GM12865 (cell line): ENCODE measurements at regions not wholly inside any gene's neighbourhood (a gene's known extent, or its start where the extent isn't known, plus 50 kb on each side); places are given as distances from the start of the nearest gene placed in this dataset.

Experiments
- DNase-seq: peaks from one replicate; pipeline ENCODE4 v3.0.0; 2010; ENCODE audit warnings: low read depth
- H3K4me3 ChIP-seq: 2 replicates; pipeline ENCODE4 v1.5.1; 2011; ENCODE audit warnings: mild to moderate bottlenecking, low read depth, low read length, control low read depth
- TF ChIP-seq, protein P1 (sequence below): IDR thresholded peaks from 2 replicates; pipeline ENCODE4 v1.5.1; 2011; ENCODE audit warnings: low read length, control low read depth, low read depth, inconsistent platforms; ENCODE audit not compliant: insufficient read depth; ENCODE audit errors: missing control alignments

DNA sequence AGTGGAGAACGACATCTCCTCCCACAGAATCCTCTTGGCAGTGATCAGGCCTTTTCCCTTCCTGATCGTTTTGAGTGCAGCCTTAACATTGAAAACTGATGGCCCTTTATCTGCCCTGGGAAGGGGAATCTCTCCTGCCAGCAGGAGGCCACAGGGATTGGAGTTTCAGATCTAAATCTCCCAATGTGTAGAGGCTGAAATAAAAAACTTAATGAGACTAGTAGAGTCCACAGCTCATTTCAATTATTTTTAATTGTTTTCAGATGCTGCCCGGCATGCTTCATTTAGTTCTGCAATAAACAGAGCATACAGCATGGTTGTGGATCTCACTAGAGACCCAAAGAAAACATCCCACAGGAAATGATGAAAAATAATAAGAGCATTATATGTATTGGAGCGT lies 662.2 kb upstream of the HS3ST5 start:
- no peak for DNase-seq
- no peak overlapping the region for H3K4me3 ChIP-seq
- TF ChIP-seq, protein P1, sequence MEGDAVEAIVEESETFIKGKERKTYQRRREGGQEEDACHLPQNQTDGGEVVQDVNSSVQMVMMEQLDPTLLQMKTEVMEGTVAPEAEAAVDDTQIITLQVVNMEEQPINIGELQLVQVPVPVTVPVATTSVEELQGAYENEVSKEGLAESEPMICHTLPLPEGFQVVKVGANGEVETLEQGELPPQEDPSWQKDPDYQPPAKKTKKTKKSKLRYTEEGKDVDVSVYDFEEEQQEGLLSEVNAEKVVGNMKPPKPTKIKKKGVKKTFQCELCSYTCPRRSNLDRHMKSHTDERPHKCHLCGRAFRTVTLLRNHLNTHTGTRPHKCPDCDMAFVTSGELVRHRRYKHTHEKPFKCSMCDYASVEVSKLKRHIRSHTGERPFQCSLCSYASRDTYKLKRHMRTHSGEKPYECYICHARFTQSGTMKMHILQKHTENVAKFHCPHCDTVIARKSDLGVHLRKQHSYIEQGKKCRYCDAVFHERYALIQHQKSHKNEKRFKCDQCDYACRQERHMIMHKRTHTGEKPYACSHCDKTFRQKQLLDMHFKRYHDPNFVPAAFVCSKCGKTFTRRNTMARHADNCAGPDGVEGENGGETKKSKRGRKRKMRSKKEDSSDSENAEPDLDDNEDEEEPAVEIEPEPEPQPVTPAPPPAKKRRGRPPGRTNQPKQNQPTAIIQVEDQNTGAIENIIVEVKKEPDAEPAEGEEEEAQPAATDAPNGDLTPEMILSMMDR, result no peak

DNA sequence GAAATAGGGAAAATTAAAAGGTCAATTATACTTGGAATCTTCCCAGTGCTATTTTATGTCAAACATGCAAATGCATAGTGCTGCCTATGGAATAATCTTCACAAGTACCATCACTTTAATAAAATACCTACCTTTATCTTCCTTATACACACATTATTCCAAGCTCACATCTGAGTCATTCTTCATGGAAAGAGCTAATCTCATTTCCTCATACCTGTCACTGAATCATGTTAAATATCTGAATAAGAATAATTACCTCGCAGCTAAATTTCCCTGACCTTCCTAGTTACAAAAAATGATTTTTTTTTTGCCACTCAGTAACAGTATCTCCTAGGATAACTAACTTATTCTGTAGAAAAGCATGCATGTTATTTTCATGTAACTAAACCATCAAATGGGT lies 661.4 kb upstream of the HS3ST5 start:
- H3K4me3 ChIP-seq, result no peak overlapping the region
- TF ChIP-seq, protein P1, result no peak
- no peak for DNase-seq

DNA sequence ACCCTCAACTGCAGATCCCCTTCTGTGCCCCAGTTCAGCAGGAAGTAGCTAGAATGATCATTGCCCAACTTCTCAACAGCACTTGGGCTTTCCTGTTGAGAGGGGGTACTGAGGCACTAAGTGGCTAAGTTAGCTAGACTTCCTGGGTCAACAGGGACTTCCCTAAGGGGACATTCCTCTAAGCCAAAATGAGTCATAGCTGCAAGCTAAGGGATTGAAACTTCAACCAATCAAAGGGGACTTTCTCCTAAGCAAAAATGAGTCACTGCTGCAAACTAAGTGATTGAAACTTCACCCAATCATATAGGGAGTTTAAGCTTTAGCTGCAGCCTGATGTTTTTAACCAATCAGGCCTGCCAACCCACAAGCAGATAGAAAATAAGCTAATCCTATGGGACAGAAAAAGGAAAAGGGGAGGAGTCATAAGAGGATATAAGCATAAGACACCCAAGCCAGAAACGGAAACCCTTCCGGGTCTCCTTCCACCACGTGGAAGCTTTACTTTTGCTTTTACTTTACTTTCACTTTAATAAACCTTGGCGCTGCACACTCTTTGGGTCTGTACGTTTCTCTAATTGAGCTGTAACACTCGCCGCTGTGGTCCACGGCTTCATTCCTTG lies 659.0 kb upstream of the HS3ST5 start:
- TF ChIP-seq, protein P1, result no peak
- peak; percentile 50 for DNase-seq
- H3K4me3 ChIP-seq, result no peak overlapping the region

DNA sequence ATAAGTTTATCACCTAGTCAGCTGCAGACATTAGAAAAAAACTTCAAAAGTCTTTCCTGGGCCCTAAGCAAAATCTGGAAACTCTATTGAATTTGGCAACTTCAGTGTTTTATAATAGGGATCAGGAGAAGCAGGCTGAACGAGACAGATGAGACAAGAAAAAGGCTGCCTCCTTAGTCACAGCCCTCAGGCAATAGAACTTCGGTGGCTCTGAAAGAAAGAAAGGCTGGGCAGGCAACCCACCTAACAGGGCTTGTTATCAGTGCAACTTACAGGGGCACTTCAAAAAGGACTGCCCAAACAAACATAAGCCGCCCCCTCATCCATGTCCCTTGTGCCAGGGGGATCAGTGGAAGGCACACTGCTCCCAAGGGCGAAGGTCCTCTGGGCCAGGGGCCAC lies 657.9 kb upstream of the HS3ST5 start:
- no peak overlapping the region for H3K4me3 ChIP-seq
- no peak for DNase-seq
- TF ChIP-seq, protein P1, result no peak

DNA sequence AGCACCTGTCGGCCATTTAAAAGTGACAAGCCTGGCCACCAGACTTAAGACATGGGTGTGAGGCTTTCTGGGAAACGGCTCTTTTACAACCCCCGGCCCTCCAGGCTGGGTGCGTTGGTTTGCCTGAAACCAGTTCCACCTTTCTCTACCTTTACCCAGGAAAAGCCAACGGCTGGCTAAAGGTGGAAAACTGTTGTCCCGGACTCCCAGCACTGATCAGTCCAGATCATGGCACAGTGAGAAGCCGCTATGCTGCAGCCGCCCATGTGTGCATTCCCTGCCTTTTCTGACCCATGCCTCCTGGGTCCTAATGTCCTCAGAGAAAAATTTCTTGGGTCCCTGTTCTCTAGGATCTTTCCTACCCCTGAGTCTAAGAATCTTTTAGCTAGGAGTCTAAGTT lies 655.7 kb upstream of the HS3ST5 start:
- DNase-seq, result no peak
- TF ChIP-seq, protein P1, result no peak
- H3K4me3 ChIP-seq, result peak overlapping the region; percentile 1; the same call in 1 of the 2 replicates

DNA sequence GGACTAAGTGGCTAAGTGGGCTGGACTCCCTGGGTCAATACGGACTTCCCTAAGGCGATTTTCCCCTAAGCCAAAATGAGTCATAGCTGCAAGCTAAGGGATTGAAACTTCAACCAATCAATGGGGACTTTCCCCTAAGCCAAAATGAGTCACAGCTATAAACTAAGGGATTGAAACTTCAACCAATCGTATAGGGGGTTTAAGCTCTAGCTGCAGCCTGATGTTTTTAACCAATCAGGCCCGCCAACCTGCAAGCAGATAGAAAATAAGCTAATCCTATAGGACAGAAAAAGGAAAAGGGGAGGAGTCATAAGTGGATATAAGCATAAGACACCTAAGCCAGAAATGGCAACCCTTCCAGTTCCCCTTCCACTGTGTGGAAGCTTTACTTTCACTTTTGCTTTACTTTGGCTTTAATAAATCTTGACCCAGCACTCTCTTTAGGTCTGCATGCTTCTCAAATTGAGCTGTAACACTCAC lies 655.0 kb upstream of the HS3ST5 start:
- TF ChIP-seq, protein P1, result no peak
- H3K4me3 ChIP-seq, result peak overlapping the region; percentile 1; the same call in 1 of the 2 replicates
- DNase-seq, result peak; percentile 65

DNA sequence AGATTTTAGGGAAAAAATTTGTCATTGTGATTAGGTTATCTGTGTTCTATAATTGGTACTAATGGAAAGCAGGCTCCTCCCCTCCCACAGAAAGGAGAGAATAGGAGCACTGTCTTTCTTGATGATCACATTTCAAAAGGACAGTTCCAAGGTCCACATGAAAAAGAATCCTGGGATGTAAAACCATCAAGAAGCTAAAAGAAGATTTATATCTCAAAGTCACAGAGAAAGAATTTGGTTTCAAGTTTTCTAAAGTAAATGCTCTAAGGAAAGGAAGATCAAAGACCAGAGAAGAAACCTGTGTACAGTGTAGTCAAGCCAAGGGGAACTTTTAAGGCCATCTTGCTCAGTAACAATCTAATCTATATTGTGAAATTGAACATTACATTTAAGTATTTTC lies 652.7 kb upstream of the HS3ST5 start:
- no peak overlapping the region for H3K4me3 ChIP-seq
- TF ChIP-seq, protein P1, result no peak
- DNase-seq, result no peak
